ENCODE measurements at regions not wholly inside any gene's neighbourhood (a gene's known extent, or its start where the extent isn't known, plus 50 kb on each side); places are given as distances from the start of the nearest gene placed in this dataset.

DNA sequence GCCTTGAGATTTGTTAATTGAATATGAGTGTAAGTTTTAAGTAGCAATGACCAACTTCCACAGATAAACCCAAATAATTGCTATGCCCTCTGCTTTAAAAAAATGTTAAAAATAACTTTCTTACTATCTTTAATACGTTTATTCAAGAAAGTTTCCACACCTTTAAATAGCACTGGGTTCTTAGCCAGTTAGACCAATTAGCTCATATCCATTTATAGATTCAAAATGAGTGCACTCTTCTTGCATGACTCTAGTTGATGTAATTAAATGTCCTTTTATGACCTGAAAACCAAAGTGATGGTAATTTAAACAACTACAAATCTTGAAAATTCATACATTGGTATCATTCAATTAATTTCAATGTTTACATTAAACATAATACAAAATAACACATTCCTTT lies 50.8 kb upstream of the CACNA2D1 start:
- H3K4me3 ChIP-seq (ENCODE audit: low read depth, low read length) = no peak overlapping the region
- no peak for DNase-seq (ENCODE audit: low read depth)
- TF ChIP-seq, protein P1, sequence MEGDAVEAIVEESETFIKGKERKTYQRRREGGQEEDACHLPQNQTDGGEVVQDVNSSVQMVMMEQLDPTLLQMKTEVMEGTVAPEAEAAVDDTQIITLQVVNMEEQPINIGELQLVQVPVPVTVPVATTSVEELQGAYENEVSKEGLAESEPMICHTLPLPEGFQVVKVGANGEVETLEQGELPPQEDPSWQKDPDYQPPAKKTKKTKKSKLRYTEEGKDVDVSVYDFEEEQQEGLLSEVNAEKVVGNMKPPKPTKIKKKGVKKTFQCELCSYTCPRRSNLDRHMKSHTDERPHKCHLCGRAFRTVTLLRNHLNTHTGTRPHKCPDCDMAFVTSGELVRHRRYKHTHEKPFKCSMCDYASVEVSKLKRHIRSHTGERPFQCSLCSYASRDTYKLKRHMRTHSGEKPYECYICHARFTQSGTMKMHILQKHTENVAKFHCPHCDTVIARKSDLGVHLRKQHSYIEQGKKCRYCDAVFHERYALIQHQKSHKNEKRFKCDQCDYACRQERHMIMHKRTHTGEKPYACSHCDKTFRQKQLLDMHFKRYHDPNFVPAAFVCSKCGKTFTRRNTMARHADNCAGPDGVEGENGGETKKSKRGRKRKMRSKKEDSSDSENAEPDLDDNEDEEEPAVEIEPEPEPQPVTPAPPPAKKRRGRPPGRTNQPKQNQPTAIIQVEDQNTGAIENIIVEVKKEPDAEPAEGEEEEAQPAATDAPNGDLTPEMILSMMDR (IDR thresholded peaks at IDR 0.05; ENCODE audit: insufficient read depth, low read length) = no peak
